Nucleus accumbens (tissue), 56 donors: ENCODE measurements at regions not wholly inside any gene's neighbourhood (a gene's known extent, or its start where the extent isn't known, plus 50 kb on each side); places are given as distances from the start of the nearest gene placed in this dataset.

Experiments
- DNase-seq, 56 donors: peaks; one replicate each; lab custom pipeline; 2025; lab: John Stamatoyannopoulos, UW

GRCh38 chr6:56692523-56693245, 50.0 kb upstream of the DST start:
- DNase-seq: peak in 5 of 56 donors; percentile 20 to 50 (median 36)
